ENCODE measurements at regions not wholly inside any gene's neighbourhood (a gene's known extent, or its start where the extent isn't known, plus 50 kb on each side); places are given as distances from the start of the nearest gene placed in this dataset.

DNA sequence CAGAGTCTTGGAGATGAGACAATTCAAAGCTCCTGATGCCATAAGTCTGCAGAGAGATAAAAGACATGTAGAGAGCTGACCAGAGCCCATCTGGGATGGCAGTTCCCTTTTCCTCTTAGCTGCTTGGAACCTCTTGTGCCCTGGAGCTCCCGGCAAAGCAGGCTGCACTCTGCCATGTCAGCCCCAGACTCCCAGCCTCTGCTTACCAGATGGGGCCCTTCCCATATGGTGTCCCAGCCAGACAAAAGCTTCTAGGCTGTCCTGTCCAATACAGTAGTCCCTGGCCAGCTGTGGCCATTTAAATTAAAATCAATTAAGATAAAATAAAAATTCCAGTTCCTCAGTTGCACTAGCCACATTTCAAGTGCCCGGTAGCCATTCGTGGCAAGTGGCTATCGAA, 303.9 kb downstream of the TTC6 start:
- TF ChIP-seq EP300 (IDR thresholded peaks at IDR 0.05) (no peak), POLR2A (IDR thresholded peaks at IDR 0.05) (no peak)
- TF ChIP-seq, protein P1, sequence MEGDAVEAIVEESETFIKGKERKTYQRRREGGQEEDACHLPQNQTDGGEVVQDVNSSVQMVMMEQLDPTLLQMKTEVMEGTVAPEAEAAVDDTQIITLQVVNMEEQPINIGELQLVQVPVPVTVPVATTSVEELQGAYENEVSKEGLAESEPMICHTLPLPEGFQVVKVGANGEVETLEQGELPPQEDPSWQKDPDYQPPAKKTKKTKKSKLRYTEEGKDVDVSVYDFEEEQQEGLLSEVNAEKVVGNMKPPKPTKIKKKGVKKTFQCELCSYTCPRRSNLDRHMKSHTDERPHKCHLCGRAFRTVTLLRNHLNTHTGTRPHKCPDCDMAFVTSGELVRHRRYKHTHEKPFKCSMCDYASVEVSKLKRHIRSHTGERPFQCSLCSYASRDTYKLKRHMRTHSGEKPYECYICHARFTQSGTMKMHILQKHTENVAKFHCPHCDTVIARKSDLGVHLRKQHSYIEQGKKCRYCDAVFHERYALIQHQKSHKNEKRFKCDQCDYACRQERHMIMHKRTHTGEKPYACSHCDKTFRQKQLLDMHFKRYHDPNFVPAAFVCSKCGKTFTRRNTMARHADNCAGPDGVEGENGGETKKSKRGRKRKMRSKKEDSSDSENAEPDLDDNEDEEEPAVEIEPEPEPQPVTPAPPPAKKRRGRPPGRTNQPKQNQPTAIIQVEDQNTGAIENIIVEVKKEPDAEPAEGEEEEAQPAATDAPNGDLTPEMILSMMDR (IDR thresholded peaks at IDR 0.05), result no peak

All from ovary (tissue), 3 donors.